ENCODE measurements at regions not wholly inside any gene's neighbourhood (a gene's known extent, or its start where the extent isn't known, plus 50 kb on each side); places are given as distances from the start of the nearest gene placed in this dataset.

GRCh38 chr20:12764851-12765250 is 243.9 kb upstream of the SPTLC3 start:
- H3K27ac Mint-ChIP-seq: no peak overlapping the region
- Histone ChIP-seq H3K9ac (ENCODE audit: low read length) (no peak overlapping the region), H3K4me1 (ENCODE audit: control insufficient read depth in 2 of 2, insufficient read depth in 2 of 2, low read length in 2 of 2) (no peaks in the 10 kb centered on the region), H4K20me1 (ENCODE audit: control insufficient read depth, insufficient read depth, low read length, poor library complexity, severe bottlenecking) (no peaks in the 10 kb centered on the region), H3K27ac (ENCODE audit: low read length in 2 of 2) (no peak overlapping the region), H3K4me3 (ENCODE audit: control extremely low read depth in 1 of 5, extremely low read depth in 1 of 5, insufficient read depth in 1 of 5, low read depth in 2 of 5, low read length in 4 of 5) (no peak overlapping the region), H2AFZ (ENCODE audit: insufficient read depth, low read depth, low read length, poor library complexity, severe bottlenecking) (no peak overlapping the region), H3K27me3 (replicated peaks in 1 of 4; ENCODE audit: control extremely low read depth in 1 of 4, control insufficient read depth in 3 of 4, insufficient read depth in 4 of 4, low read length in 3 of 4) (no peaks in the 10 kb centered on the region), H3K9me3 (ENCODE audit: control extremely low read depth in 1 of 3, control insufficient read depth in 2 of 3, insufficient read depth in 1 of 3, low read length in 2 of 3) (peaks cover 0 to 9% (median 1%) of the 10 kb centered on the region in 3 donors), H3K79me2 (ENCODE audit: control insufficient read depth, insufficient read depth, low read length) (no peaks in the 10 kb centered on the region), H3K36me3 (replicated peaks in 1 of 2; ENCODE audit: control extremely low read depth in 1 of 2, control insufficient read depth in 1 of 2, extremely low read depth in 1 of 2, insufficient read depth in 2 of 2, low read length in 1 of 2) (no peaks in the 10 kb centered on the region), H3K4me2 (replicated peaks; ENCODE audit: low read depth, low read length, poor library complexity, severe bottlenecking) (no peak overlapping the region)
- ATAC-seq (ENCODE audit: low read depth) (no peak), DNase-seq (no peak)
- H3K9me3 Mint-ChIP-seq (ENCODE audit: insufficient read depth): peaks cover 2% of the 10 kb centered on the region
- ChIA-PET CTCF (no interaction called here), POLR2A (no interaction called here)
- no peaks in the 10 kb centered on the region for H3K4me1 Mint-ChIP-seq
- no peak overlapping the region for H3K4me3 Mint-ChIP-seq
- no CpG with 5 or more reads among the region's 1 CpG for WGBS (ENCODE audit: insufficient coverage)
- no peaks in the 10 kb centered on the region for H3K27me3 Mint-ChIP-seq
- intact Hi-C loops (cut with micrococcal nuclease): no loop called here
- TF ChIP-seq, protein P1, sequence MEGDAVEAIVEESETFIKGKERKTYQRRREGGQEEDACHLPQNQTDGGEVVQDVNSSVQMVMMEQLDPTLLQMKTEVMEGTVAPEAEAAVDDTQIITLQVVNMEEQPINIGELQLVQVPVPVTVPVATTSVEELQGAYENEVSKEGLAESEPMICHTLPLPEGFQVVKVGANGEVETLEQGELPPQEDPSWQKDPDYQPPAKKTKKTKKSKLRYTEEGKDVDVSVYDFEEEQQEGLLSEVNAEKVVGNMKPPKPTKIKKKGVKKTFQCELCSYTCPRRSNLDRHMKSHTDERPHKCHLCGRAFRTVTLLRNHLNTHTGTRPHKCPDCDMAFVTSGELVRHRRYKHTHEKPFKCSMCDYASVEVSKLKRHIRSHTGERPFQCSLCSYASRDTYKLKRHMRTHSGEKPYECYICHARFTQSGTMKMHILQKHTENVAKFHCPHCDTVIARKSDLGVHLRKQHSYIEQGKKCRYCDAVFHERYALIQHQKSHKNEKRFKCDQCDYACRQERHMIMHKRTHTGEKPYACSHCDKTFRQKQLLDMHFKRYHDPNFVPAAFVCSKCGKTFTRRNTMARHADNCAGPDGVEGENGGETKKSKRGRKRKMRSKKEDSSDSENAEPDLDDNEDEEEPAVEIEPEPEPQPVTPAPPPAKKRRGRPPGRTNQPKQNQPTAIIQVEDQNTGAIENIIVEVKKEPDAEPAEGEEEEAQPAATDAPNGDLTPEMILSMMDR (IDR thresholded peaks at IDR 0.05): no peak
- TF ChIP-seq EZH2 (IDR thresholded peaks at IDR 0.05; ENCODE audit: borderline replicate concordance, insufficient read depth, low read depth, low read length, poor library complexity, severe bottlenecking): no peak

DNA sequence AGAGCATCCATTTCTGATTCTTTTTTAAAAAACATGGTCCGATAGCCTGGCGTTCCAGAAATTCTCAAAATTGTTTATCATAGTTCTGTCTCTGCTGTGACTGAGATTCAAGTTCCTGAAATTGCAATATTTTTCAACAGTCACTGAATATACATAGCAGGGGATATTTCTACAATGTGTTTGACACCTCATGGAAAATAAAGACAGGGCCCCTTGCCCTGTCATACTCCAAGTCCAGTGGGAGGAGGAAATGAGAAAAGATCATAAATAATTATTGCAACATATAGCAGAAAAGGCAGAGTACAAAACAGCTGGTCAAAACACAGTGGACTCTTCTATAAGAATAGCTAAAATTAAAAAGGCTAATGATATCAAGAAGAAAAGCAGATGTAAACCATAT is 234.8 kb upstream of the SPTLC3 start:
- Mint-ChIP-seq H3K27ac (no peak overlapping the region), H3K27me3 (no peaks in the 10 kb centered on the region)

More for the DNA sequence above, 234.8 kb upstream of the SPTLC3 start:
- no peak overlapping the region for H3K4me2 ChIP-seq (replicated peaks; ENCODE audit: low read depth, low read length, poor library complexity, severe bottlenecking)
- no peak for TF ChIP-seq EZH2 (IDR thresholded peaks at IDR 0.05; ENCODE audit: borderline replicate concordance, insufficient read depth, low read depth, low read length, poor library complexity, severe bottlenecking)
- TF ChIP-seq, protein P1 (IDR thresholded peaks at IDR 0.05): no peak
- H3K9ac ChIP-seq (ENCODE audit: low read length): no peak overlapping the region
- WGBS (ENCODE audit: insufficient coverage): no CpG with 5 or more reads among the region's 2 CpGs
- Mint-ChIP-seq H3K9me3 (ENCODE audit: insufficient read depth) (peaks cover 11% of the 10 kb centered on the region), H3K4me3 (no peak overlapping the region), H3K4me1 (no peaks in the 10 kb centered on the region)
- ATAC-seq (ENCODE audit: low read depth) (no peak), DNase-seq (no peak)
- intact Hi-C loops (cut with micrococcal nuclease): no loop called here
- no peaks in the 10 kb centered on the region for H3K4me1 ChIP-seq (ENCODE audit: control insufficient read depth in 2 of 2, insufficient read depth in 2 of 2, low read length in 2 of 2)
- POLR2A ChIA-PET: no interaction called here
- H2AFZ ChIP-seq (ENCODE audit: insufficient read depth, low read depth, low read length, poor library complexity, severe bottlenecking): no peak overlapping the region
- no peaks in the 10 kb centered on the region for H3K27me3 ChIP-seq (replicated peaks in 1 of 4; ENCODE audit: control extremely low read depth in 1 of 4, control insufficient read depth in 3 of 4, insufficient read depth in 4 of 4, low read length in 3 of 4)
- no peaks in the 10 kb centered on the region for H3K79me2 ChIP-seq (ENCODE audit: control insufficient read depth, insufficient read depth, low read length)
- H4K20me1 ChIP-seq (ENCODE audit: control insufficient read depth, insufficient read depth, low read length, poor library complexity, severe bottlenecking): no peaks in the 10 kb centered on the region
- H3K36me3 ChIP-seq (replicated peaks in 1 of 2; ENCODE audit: control extremely low read depth in 1 of 2, control insufficient read depth in 1 of 2, extremely low read depth in 1 of 2, insufficient read depth in 2 of 2, low read length in 1 of 2): no peaks in the 10 kb centered on the region
- CTCF ChIA-PET: no interaction called here
- H3K4me3 ChIP-seq (ENCODE audit: control extremely low read depth in 1 of 5, extremely low read depth in 1 of 5, insufficient read depth in 1 of 5, low read depth in 2 of 5, low read length in 4 of 5): no peak overlapping the region
- H3K27ac ChIP-seq (ENCODE audit: low read length in 2 of 2): no peak overlapping the region
- peaks cover 0 to 2% (median 0%) of the 10 kb centered on the region in 3 donors for H3K9me3 ChIP-seq (ENCODE audit: control extremely low read depth in 1 of 3, control insufficient read depth in 2 of 3, insufficient read depth in 1 of 3, low read length in 2 of 3)

Data from B cell (primary cell).